Endothelial cell of umbilical vein (primary cell): ENCODE measurements at regions not wholly inside any gene's neighbourhood (a gene's known extent, or its start where the extent isn't known, plus 50 kb on each side); places are given as distances from the start of the nearest gene placed in this dataset.

Experiments
- CTCF ChIP-seq, 2 donors: IDR thresholded peaks; 1 replicate in 1 of 2; 2 replicates in 1 of 2; pipeline ENCODE4 v1.5.1; 2011; ENCODE audit warnings: low read length in 2 of 2, mild to moderate bottlenecking in 2 of 2, moderate library complexity in 2 of 2, control low read depth in 1 of 2, inconsistent platforms in 1 of 2, low read depth in 1 of 2; ENCODE audit not compliant: insufficient read depth in 1 of 2; ENCODE audit errors: extremely low read depth in 1 of 2
- POLR2AphosphoS5 ChIP-seq: IDR thresholded peaks from 2 replicates; pipeline ENCODE4 v1.6.1; 2012; ENCODE audit warnings: low read depth, mild to moderate bottlenecking, control low read depth, low read length, moderate library complexity; ENCODE audit not compliant: insufficient read depth

GRCh38 chr1:217182992-217183391 is 447.9 kb downstream of the GPATCH2 start:
- no peak for TF ChIP-seq CTCF (IDR thresholded peaks at IDR 0.05; ENCODE audit: extremely low read depth in 1 of 2, insufficient read depth in 1 of 2, low read depth in 1 of 2, low read length in 2 of 2)
- TF ChIP-seq POLR2AphosphoS5, result no peak
